Fibroblast of skin of right quadriceps (primary cell): ENCODE measurements at regions not wholly inside any gene's neighbourhood (a gene's known extent, or its start where the extent isn't known, plus 50 kb on each side); places are given as distances from the start of the nearest gene placed in this dataset.
A peak's percentile ranks its signal among the peaks of the same experiment; 100 is the strongest.
"Not testable (repeated sequence)": the region's sequence is repeated elsewhere in the genome, so short reads cannot be mapped to it uniquely, and the experiment has no call there.

ENCODE experiments used
- DNase-seq: peaks from one replicate; pipeline ENCODE4 v3.0.0-alpha.2; 2013

GRCh38 chr3:20810555-20810954, 624.5 kb upstream of the SGO1 start:
- DNase-seq: peak; percentile 5

DNA sequence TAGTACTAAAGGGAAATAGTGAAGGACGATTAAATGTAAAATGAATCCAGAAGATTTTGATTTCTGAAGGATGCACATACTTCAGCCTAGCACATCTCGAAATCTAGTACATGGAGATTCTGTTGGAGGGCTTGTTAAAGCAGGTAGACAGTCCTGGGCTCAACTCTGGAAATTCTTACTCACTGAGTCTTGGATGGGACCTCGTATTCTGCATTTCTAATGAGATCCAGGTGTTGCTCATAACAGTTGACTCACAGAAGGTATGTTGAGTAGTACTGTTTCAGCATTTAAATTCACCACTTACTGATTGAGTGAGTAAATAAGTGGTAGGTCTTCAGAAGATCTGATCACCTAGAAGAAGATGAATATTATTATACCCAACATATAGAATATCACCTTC, 623.4 kb upstream of the SGO1 start:
- peak; percentile 8 for DNase-seq

- DNase-seq: no peak
These were observed 622.9 kb upstream of the SGO1 start for GRCh38 chr3:20808864-20809263.

GRCh38 chr3:20798666-20799065, 612.7 kb upstream of the SGO1 start:
- DNase-seq: no peak

- no peak for DNase-seq
These were observed 601.0 kb upstream of the SGO1 start for GRCh38 chr3:20787005-20787404.

- DNase-seq: no peak
These were observed 590.7 kb upstream of the SGO1 start for GRCh38 chr3:20776692-20777091.

GRCh38 chr3:20776286-20776685, 590.3 kb upstream of the SGO1 start:
- DNase-seq: no peak

DNA sequence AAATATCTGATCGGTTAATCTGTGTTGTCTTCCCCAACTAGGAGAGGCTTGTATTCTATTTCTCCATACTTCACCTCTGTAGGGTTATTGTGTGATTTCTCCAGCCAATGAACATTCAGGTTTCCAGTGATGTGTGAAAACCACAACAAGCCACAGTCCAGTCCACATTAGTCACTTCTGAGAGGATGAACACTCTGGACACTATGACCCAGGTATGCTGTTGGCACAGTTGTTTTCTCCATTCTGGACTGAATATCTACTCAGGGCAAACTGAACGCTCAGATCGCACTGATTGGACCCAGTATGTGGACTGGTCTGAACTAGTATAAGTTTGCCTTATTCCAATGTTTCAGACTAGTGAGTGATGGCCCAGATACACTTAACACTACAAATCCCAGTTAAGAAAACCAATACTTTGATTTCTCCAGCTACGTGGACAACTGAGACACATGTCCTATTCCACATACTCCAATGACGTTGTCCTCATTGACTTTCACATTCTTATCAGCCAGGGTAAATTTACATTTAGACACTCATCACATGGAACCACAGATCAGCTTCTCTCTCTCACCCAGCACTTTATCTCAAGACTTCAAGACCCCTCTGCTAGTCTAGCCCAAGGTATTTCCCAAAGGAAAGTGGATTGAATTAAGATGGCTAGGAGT, 587.4 kb upstream of the SGO1 start:
- DNase-seq: no peak

DNA sequence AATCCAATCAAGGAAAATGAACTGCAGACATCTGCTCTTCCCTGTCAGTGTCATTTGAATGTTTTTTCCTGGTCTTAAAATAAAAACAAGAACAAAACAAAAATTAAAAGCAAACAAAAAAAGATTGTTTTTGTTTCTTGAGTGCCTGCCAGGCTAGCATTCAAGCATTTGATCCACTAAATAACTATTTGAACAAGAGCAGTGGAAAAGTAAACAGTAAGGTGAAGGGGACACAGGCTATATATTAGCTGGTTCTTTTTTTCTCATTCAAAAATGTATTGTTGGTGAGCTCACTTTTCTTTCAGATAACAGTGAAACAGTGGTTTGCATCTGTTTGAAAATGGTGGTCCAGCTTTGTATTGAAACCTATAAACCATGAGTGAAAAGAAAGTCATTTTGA, 586.9 kb upstream of the SGO1 start:
- DNase-seq: no peak

DNA sequence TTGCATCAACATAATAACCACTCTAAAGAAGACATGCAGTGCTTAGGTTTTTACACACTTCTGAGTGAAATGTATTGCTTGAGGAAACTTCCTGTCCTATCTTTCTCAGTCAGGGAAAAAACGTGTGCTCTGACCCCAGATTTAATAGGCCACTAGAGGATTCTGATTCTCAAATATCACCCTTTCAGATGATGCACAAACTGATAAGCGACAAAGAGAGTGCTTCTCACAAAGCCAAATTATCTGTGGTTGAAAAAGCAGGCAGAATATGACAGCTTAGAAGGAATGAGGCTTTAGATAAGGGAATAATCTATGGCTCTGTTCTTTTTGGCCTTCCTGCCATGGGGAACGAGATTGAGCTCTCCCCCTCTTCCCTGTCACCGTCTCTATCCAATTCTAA, 583.4 kb upstream of the SGO1 start:
- DNase-seq: no peak

DNA sequence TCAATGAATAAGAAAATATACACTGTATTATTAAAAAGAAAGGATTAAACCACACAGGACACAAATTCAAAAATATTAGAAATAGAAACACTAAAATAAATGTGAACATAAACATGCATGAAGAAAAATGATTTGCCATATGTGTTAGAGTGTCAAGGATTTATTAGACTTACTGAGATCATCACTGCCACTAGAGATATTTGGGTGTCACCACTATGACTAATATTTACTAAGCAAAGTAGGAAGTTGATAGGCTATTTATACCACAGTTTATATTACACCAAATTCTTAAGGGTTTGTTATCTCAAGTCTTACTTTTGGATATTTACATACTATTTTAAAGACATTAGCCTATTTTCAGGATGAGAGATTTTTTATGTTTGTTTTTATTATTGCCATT, 575.0 kb upstream of the SGO1 start:
- DNase-seq: peak; percentile 12

DNA sequence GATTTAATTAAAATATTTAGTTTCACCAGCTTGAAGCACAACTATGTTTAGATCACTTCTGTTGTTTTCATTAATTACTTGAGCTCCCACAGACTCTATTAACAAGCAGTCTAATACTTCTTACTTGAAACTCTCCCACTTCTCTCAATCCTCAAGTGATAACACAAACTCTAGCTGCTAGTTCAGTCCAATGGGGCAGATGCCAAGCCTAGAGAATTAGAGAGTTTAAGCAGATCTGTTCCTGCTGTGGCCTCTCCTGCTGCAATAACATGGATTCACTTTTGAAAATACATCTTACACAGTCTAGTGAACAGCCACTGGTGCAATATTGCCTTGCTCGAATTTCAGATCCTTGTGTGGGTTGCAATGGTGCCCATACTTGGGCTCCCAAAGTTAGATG, 566.4 kb upstream of the SGO1 start:
- no peak for DNase-seq

DNA sequence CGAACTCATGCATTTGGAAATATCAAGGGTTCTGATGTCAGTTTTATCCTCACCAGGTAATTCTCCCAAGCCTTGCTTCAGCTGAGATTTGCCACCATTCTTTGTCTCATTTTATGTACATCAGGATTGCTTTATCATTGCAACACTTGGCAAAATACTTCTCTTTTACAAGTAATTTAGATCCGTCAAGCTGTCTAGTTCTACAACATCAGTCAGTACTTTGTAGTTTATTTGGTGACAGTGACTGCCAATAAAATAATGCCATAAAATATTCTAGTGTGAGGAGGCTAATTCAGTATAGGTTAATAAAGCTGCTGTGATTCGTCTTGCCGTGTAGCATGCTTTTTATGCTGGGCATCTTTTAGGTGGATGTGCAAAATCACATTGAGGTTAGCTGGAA, 565.3 kb upstream of the SGO1 start:
- DNase-seq: no peak

DNA sequence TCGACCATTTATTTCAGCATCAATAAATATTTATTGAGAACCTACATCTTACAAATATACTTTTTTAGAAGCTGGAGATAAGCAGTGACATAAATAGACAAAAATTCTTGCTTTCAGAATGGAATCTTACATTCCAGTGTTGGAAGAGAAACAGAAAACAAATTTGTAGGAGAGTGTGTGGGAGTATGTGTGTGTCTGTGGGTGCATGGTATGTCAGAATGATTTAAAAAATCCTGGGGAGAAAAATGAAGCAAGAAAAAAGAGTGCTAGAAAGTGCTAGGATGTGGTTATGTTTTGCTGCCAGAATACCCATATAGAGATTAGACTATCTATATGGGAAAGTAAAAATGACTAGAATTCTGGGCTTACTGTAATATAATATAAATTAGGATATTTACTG, 561.7 kb upstream of the SGO1 start:
- DNase-seq: peak; percentile 68

- no peak for DNase-seq
These were observed 557.7 kb upstream of the SGO1 start for GRCh38 chr3:20743553-20744321.

GRCh38 chr3:20742903-20743552, 557.0 kb upstream of the SGO1 start:
- DNase-seq: no peak

DNA sequence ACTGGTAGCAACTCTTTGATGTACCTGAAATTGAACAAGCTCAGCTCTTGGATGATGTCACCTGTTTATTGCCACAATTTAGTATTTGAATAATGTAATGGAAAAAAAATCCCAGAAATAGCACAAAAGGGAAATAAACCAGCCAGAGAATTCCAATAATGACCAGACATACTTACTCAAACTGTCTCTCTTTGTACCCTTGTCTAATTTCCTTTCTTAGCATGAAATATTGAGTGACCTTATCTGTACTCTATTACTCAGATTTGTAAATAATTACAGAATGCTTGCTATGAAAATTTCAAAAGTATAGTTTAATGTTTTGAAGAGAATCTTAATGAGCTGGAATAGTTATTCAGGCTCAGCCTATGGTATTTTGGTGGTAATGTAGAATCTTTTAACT, 555.4 kb upstream of the SGO1 start:
- DNase-seq: no peak

GRCh38 chr3:20739814-20740213, 553.8 kb upstream of the SGO1 start:
- no peak for DNase-seq

- no peak for DNase-seq
These were observed 550.4 kb upstream of the SGO1 start for GRCh38 chr3:20736287-20736852.

DNA sequence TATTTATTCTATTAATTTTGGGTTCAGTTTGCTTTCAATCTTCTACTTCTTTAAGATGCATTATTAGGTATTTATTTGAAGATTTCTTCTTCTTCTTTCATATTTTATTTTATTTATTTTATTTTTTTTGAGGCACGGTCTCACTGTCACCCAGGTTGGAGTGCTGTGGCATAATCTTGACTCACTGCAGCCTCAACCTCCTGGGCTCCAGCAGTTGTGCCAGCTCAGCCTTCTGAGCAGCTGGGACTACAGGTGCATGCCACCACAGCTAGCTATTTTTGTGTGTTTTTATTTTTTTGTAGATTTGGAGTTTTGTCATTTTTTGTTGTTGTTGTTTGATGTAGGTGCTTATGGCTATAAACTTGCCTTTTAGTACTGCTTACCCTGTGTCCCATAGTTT, 543.2 kb upstream of the SGO1 start:
- no peak for DNase-seq

- no peak for DNase-seq
These were observed 540.8 kb upstream of the SGO1 start for GRCh38 chr3:20726786-20727185.

DNA sequence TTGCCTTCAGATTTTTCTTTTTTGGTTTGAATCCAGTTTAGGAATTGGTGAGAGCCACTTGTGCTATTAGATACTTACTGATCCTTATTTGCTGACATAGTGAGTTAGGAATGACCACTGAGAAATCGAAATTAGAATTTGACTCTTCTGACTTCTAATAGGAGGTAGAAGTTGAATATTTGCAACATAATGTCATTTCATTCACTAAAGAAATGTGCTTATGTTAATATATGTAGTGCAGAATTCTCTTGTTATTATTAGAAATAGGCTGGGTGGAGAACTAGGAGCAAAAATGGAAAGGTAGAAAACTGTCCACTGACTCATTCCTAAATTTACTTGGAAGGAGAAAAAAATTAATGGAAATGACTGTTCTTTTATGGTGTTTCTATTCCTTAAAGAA, 538.2 kb upstream of the SGO1 start:
- DNase-seq: no peak

- DNase-seq: not testable (repeated sequence)
These were observed 530.4 kb upstream of the SGO1 start for GRCh38 chr3:20716425-20716824.

DNA sequence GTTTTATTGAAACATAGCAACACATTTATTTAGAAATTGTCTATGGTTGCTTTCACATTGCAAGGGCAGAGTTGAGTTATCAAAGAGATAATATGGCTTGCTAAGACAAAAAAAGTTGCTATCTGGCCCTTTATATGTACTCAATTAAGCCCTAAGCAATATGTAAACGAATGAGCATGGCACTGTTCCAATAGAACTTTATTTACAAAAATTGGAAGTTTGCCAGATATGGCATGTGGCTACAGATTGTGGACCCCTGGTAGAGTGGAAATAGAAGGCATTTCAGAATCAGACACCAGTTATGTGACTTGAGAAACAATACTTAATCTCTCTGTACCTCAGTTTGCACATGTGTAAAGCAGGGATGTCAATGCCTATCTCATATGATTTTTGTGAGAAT, 515.6 kb upstream of the SGO1 start:
- no peak for DNase-seq
